Choroid plexus epithelial cell (primary cell): ENCODE measurements at regions not wholly inside any gene's neighbourhood (a gene's known extent, or its start where the extent isn't known, plus 50 kb on each side); places are given as distances from the start of the nearest gene placed in this dataset.

Experiments used
- DNase-seq: peaks from one replicate; pipeline ENCODE4 v3.0.0-alpha.2; 2010; ENCODE audit warnings: low read depth
- H3K4me3 ChIP-seq: 2 replicates; pipeline ENCODE4 v1.5.1; 2011; ENCODE audit warnings: low read depth, mild to moderate bottlenecking, control low read depth, low read length, moderate library complexity
- TF ChIP-seq, protein P1 (sequence below): conservative IDR thresholded peaks from 2 replicates; pipeline ENCODE4 v1.5.1; 2011; ENCODE audit warnings: low read depth, mild to moderate bottlenecking, control low read depth, inconsistent platforms, low read length, moderate library complexity

DNA sequence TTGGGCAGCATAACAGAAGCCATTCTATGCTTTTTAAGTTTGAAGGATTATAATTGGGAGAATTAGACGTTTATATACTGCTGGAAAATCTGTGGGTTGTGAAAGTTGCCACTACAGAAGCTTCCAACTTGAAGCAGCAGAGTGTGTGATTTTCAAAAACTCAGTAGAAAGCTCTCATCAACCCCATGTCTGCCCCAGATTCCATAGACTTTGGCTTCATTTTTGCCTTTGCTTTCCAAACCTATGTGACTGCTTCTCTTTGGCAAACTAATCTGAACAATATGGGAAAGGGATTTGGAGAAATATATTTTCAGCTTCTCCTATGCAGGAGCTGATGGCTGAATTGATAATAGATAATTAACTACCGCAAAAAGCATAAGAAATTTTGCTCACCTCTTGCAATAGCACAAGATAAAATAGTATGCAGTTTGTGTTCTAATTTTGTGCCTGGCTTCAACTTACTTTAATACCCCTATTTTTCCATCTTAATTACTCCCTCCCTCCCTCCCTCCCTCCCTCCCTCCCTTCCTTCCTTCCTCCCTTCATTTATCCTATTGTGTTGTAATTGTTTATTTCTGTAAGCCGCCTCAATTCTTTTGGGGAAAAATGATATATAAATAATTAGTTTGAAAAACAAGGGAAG, 214.1 kb upstream of the HS3ST5 start:
- DNase-seq = no peak
- TF ChIP-seq, protein P1, sequence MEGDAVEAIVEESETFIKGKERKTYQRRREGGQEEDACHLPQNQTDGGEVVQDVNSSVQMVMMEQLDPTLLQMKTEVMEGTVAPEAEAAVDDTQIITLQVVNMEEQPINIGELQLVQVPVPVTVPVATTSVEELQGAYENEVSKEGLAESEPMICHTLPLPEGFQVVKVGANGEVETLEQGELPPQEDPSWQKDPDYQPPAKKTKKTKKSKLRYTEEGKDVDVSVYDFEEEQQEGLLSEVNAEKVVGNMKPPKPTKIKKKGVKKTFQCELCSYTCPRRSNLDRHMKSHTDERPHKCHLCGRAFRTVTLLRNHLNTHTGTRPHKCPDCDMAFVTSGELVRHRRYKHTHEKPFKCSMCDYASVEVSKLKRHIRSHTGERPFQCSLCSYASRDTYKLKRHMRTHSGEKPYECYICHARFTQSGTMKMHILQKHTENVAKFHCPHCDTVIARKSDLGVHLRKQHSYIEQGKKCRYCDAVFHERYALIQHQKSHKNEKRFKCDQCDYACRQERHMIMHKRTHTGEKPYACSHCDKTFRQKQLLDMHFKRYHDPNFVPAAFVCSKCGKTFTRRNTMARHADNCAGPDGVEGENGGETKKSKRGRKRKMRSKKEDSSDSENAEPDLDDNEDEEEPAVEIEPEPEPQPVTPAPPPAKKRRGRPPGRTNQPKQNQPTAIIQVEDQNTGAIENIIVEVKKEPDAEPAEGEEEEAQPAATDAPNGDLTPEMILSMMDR = no peak
- no peak overlapping the region for H3K4me3 ChIP-seq

DNA sequence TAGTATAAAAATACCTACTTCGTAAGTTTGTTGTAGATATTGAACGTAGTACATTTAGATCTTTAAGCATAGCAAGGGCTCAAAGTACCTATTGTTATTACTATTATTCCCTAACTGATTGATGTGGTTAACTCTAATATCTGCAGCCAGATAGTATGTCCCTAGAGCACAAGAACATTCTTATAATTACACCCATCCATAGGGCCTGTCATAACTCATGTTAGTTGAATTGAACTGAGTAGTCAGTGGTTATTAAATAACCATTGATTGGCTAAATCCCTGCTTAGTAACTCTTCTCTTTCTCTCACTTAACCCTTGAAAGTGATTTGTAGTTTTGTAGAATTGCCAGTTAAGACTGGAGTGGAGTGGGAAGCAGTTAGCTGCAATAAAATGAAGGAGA, 207.5 kb upstream of the HS3ST5 start:
- H3K4me3 ChIP-seq = no peak overlapping the region
- TF ChIP-seq, protein P1 = no peak
- no peak for DNase-seq

DNA sequence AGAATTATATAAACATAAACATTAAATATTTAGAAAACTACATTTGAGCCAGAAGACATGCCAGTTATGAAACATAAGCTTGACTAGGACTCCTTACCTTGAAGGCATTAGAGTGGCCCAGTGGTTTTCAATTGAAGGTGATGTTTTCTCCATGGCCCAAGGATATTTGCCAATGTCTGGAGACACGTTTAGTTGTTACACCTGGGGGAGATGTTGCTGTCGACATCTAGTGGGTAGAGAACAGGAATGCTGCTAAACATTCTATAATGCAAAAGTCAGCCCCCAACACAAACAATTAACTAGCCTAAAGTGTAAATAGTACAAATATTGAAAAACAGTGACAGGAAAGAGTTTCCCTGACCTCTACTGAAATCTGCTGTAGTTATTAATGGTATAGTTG, 200.9 kb upstream of the HS3ST5 start:
- no peak for DNase-seq
- TF ChIP-seq, protein P1 = no peak
- H3K4me3 ChIP-seq = no peak overlapping the region

DNA sequence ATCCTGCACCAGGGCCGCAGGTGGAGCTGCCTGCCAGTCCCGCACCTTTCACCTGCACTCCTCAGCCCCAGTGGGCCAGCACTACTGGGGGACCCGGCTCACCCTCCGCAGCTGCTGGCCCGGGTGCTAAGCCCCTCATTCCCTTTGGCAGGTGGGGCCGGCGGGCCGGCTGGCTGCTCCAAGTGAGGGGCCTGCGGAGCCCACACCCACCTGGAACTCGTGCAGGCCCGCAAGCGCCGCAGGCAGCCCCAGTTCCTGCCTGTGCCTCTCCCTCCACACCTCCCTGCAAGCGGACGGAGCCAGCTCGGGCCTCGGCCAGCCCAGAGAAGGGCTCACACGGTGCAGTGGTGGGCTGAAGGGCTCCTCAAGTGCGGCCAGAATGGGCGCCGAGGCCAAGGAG, 199.0 kb upstream of the HS3ST5 start:
- no peak for DNase-seq
- TF ChIP-seq, protein P1 = no peak
- no peak overlapping the region for H3K4me3 ChIP-seq

DNA sequence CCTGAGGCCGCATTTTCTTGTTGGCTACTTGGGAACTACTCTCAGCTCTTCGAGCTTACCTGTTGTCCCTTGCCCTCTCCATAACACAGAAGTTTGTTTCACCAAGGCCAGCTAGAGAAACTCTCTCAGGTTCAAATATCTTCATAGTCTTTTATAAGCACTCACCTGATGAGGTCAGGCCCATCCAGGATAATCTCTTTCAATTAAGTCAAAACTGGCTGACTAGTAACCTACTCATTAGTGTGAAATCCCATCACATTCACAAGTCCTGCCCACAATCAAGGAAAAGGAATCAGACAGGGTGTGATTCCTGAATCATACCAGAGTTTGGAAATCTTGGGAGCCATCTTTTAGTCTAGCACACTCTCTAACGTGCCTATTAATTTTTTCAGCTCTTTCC, 195.2 kb upstream of the HS3ST5 start:
- TF ChIP-seq, protein P1 = no peak
- no peak overlapping the region for H3K4me3 ChIP-seq

DNA sequence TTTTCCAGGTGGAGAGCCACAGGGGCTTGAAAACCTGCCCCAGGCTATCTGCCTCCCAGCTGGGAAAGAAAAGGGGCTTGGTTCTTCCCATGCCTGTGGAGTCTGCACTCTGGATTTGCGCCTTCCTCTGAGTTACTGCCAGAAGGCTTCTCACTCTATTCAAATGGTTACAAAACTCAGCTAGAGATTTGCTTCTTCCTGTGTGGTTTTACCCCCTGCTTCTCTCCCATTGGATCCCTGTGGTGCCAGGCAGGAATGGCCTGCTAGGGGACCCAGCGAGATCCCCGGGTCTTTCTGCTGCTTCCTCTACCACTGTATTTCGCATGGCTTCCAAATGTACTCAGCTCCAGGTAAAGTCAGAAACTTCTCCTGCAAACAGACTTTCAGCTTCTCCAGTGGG, 192.0 kb upstream of the HS3ST5 start:
- H3K4me3 ChIP-seq = no peak overlapping the region
- DNase-seq = no peak
- TF ChIP-seq, protein P1 = no peak

More for the DNA sequence above, 195.2 kb upstream of the HS3ST5 start:
- DNase-seq = no peak

DNA sequence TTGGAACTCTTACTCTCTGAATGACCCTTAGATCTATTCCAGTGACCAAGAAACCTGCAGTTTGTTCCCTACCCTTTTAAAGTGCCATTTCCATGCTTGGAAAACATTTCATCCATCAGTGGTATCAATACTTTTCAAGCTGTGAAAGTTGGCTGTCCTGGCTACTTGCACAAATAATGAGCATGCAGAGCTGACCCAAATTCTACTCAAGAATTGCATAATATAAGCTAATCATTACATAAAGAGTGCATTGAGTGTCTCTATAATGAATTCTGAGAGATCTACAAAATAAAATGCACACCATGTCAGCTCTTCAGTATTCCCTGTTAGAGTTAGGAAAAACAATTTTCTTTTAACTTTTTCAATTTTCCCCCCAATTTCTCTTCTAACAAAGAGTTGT, 181.3 kb upstream of the HS3ST5 start:
- H3K4me3 ChIP-seq = no peak overlapping the region
- no peak for DNase-seq
- TF ChIP-seq, protein P1 = no peak
